Stromal cell of bone marrow (primary cell): ENCODE measurements at regions not wholly inside any gene's neighbourhood (a gene's known extent, or its start where the extent isn't known, plus 50 kb on each side); places are given as distances from the start of the nearest gene placed in this dataset.
"Not testable (repeated sequence)": the region's sequence is repeated elsewhere in the genome, so short reads cannot be mapped to it uniquely, and the experiment has no call there.

ENCODE experiments used
- DNase-seq: peaks from one replicate; pipeline ENCODE4 v3.0.0-alpha.2; 2012; ENCODE audit warnings: low read depth

- peak; percentile 54 for DNase-seq
Observed at GRCh38 chr17:83192161-83192788, 112.9 kb downstream of the METRNL start.

- DNase-seq, result not testable (repeated sequence)
Observed at GRCh38 chr17:83192789-83193335, 113.5 kb downstream of the METRNL start.

- DNase-seq, result no peak
Observed at GRCh38 chr17:83193336-83194185, 114.2 kb downstream of the METRNL start.

GRCh38 chr17:83194186-83194561 lies 114.8 kb downstream of the METRNL start:
- no peak for DNase-seq

- no peak for DNase-seq
Observed at GRCh38 chr17:83194761-83195329, 115.4 kb downstream of the METRNL start.

- DNase-seq, result peak; percentile 71
Observed at GRCh38 chr17:83195330-83196023, 116.1 kb downstream of the METRNL start.

GRCh38 chr17:83196024-83196365 lies 116.6 kb downstream of the METRNL start:
- DNase-seq, result peak; percentile 75

- no peak for DNase-seq
Observed at GRCh38 chr17:83196366-83196765, 117.0 kb downstream of the METRNL start.

- DNase-seq, result peak; percentile 49
Observed at GRCh38 chr17:83196973-83197880, 117.8 kb downstream of the METRNL start.

GRCh38 chr17:83198366-83199341 lies 119.2 kb downstream of the METRNL start:
- DNase-seq, result no peak

- peak; percentile 61 for DNase-seq
Observed at GRCh38 chr17:83199500-83200201, 120.2 kb downstream of the METRNL start.

GRCh38 chr17:83200231-83200699 lies 120.9 kb downstream of the METRNL start:
- peak; percentile 76 for DNase-seq

GRCh38 chr17:83200751-83201150 lies 121.3 kb downstream of the METRNL start:
- DNase-seq, result no peak

- DNase-seq, result no peak
Observed at GRCh38 chr17:83201206-83202001, 122.0 kb downstream of the METRNL start.

GRCh38 chr17:83202002-83203000 lies 122.9 kb downstream of the METRNL start:
- DNase-seq, result no peak

- DNase-seq, result peak; percentile 99
Observed at GRCh38 chr17:83203073-83203471, 123.7 kb downstream of the METRNL start.
